Rectal smooth muscle tissue (tissue), 1 donor: ENCODE measurements at regions not wholly inside any gene's neighbourhood (a gene's known extent, or its start where the extent isn't known, plus 50 kb on each side); places are given as distances from the start of the nearest gene placed in this dataset.

ENCODE experiments used
- H3K27ac ChIP-seq: one replicate; pipeline ENCODE4 v1.7.0; 2013; ENCODE audit warnings: low read depth, low read length, inconsistent platforms
- H3K27me3 ChIP-seq: one replicate; pipeline ENCODE4 v1.7.0; 2013; ENCODE audit warnings: low read length; ENCODE audit not compliant: control insufficient read depth, insufficient read depth
- H3K36me3 ChIP-seq: one replicate; pipeline ENCODE4 v1.7.0; 2013; ENCODE audit warnings: low read length; ENCODE audit not compliant: control insufficient read depth, insufficient read depth
- H3K4me1 ChIP-seq: one replicate; pipeline ENCODE4 v1.7.0; 2013; ENCODE audit warnings: low read length; ENCODE audit not compliant: control insufficient read depth, insufficient read depth
- H3K4me3 ChIP-seq: one replicate; pipeline ENCODE4 v1.7.0; 2013; ENCODE audit warnings: low read length
- H3K9ac ChIP-seq: one replicate; pipeline ENCODE4 v1.7.0; 2013; ENCODE audit warnings: low read length

- Histone ChIP-seq H3K27ac (no peak overlapping the region), H3K4me1 (no peaks in the 10 kb centered on the region), H3K36me3 (no peaks in the 10 kb centered on the region), H3K9ac (no peak overlapping the region), H3K4me3 (no peak overlapping the region), H3K27me3 (no peaks in the 10 kb centered on the region)
These were observed 497.2 kb upstream of the JARID2 start for GRCh38 chr6:14748679-14749078.

- no peak overlapping the region for H3K4me3 ChIP-seq
- H3K27me3 ChIP-seq = no peaks in the 10 kb centered on the region
- H3K36me3 ChIP-seq = no peaks in the 10 kb centered on the region
- H3K4me1 ChIP-seq = no peaks in the 10 kb centered on the region
- H3K9ac ChIP-seq = no peak overlapping the region
- H3K27ac ChIP-seq = no peak overlapping the region
These were observed 495.7 kb upstream of the JARID2 start for GRCh38 chr6:14750059-14750661.

- Histone ChIP-seq H3K4me3 (no peak overlapping the region), H3K9ac (no peak overlapping the region), H3K36me3 (no peaks in the 10 kb centered on the region), H3K27ac (no peak overlapping the region), H3K4me1 (no peaks in the 10 kb centered on the region), H3K27me3 (no peaks in the 10 kb centered on the region)
These were observed 494.2 kb upstream of the JARID2 start for GRCh38 chr6:14751645-14752175.

- H3K27ac ChIP-seq = no peak overlapping the region
- H3K36me3 ChIP-seq = no peaks in the 10 kb centered on the region
- H3K9ac ChIP-seq = no peak overlapping the region
- H3K4me3 ChIP-seq = no peak overlapping the region
- no peaks in the 10 kb centered on the region for H3K27me3 ChIP-seq
- H3K4me1 ChIP-seq = no peaks in the 10 kb centered on the region
These were observed 490.9 kb upstream of the JARID2 start for GRCh38 chr6:14754751-14755513.

GRCh38 chr6:14756340-14756739 lies 489.5 kb upstream of the JARID2 start:
- Histone ChIP-seq H3K4me1 (no peaks in the 10 kb centered on the region), H3K9ac (no peak overlapping the region), H3K36me3 (no peaks in the 10 kb centered on the region), H3K27ac (no peak overlapping the region), H3K4me3 (no peak overlapping the region), H3K27me3 (no peaks in the 10 kb centered on the region)

- no peaks in the 10 kb centered on the region for H3K4me1 ChIP-seq
These were observed 488.9 kb upstream of the JARID2 start for GRCh38 chr6:14757014-14757413.

GRCh38 chr6:14757418-14757817 lies 488.5 kb upstream of the JARID2 start:
- Histone ChIP-seq H3K9ac (no peak overlapping the region), H3K27ac (no peak overlapping the region)

More at GRCh38 chr6:14757014-14757413, 488.9 kb upstream of the JARID2 start:
- Histone ChIP-seq H3K27me3 (no peaks in the 10 kb centered on the region), H3K9ac (no peak overlapping the region), H3K36me3 (no peaks in the 10 kb centered on the region), H3K27ac (no peak overlapping the region), H3K4me3 (no peak overlapping the region)

GRCh38 chr6:14758421-14759081 lies 487.3 kb upstream of the JARID2 start:
- no peak overlapping the region for H3K9ac ChIP-seq
- no peak overlapping the region for H3K4me3 ChIP-seq
- H3K27ac ChIP-seq = no peak overlapping the region
- H3K36me3 ChIP-seq = no peaks in the 10 kb centered on the region
- no peaks in the 10 kb centered on the region for H3K4me1 ChIP-seq
- H3K27me3 ChIP-seq = no peaks in the 10 kb centered on the region

More at GRCh38 chr6:14757418-14757817, 488.5 kb upstream of the JARID2 start:
- Histone ChIP-seq H3K27me3 (no peaks in the 10 kb centered on the region), H3K4me1 (no peaks in the 10 kb centered on the region), H3K36me3 (no peaks in the 10 kb centered on the region), H3K4me3 (no peak overlapping the region)

- Histone ChIP-seq H3K4me3 (no peak overlapping the region), H3K27ac (no peak overlapping the region), H3K4me1 (no peaks in the 10 kb centered on the region), H3K9ac (no peak overlapping the region), H3K27me3 (no peaks in the 10 kb centered on the region), H3K36me3 (no peaks in the 10 kb centered on the region)
These were observed 485.7 kb upstream of the JARID2 start for GRCh38 chr6:14759976-14760672.

- H3K4me3 ChIP-seq = no peak overlapping the region
- no peaks in the 10 kb centered on the region for H3K36me3 ChIP-seq
- H3K9ac ChIP-seq = no peak overlapping the region
- no peaks in the 10 kb centered on the region for H3K27me3 ChIP-seq
- H3K4me1 ChIP-seq = no peaks in the 10 kb centered on the region
- no peak overlapping the region for H3K27ac ChIP-seq
These were observed 483.8 kb upstream of the JARID2 start for GRCh38 chr6:14762077-14762476.

- no peaks in the 10 kb centered on the region for H3K27me3 ChIP-seq
- H3K36me3 ChIP-seq = no peaks in the 10 kb centered on the region
- H3K4me3 ChIP-seq = no peak overlapping the region
- no peak overlapping the region for H3K27ac ChIP-seq
- H3K9ac ChIP-seq = no peak overlapping the region
- H3K4me1 ChIP-seq = no peaks in the 10 kb centered on the region
These were observed 482.7 kb upstream of the JARID2 start for GRCh38 chr6:14763139-14763538.

GRCh38 chr6:14763616-14764015 lies 482.3 kb upstream of the JARID2 start:
- Histone ChIP-seq H3K27me3 (no peaks in the 10 kb centered on the region), H3K9ac (no peak overlapping the region), H3K4me3 (no peak overlapping the region), H3K4me1 (no peaks in the 10 kb centered on the region), H3K27ac (no peak overlapping the region), H3K36me3 (no peaks in the 10 kb centered on the region)
